SK-N-SH (cell line): ENCODE measurements at regions not wholly inside any gene's neighbourhood (a gene's known extent, or its start where the extent isn't known, plus 50 kb on each side); places are given as distances from the start of the nearest gene placed in this dataset.

Source experiments
- CTCF ChIP-seq: fragments of 200-600 bp; sonication (generic); IDR thresholded peaks from 2 replicates; pipeline ENCODE4 v1.6.1; 2017; ENCODE audit warnings: antibody characterized with exemption, mild to moderate bottlenecking, moderate library complexity
- EP300 ChIP-seq, 2 experiments: IDR thresholded peaks; 2 replicates each; pipeline versions ENCODE4 v1.4.0 to v1.6.1; 2012; ENCODE audit warnings: borderline replicate concordance in 1 of 2, low read depth in 1 of 2, low read length in 1 of 2
- SIN3A ChIP-seq: IDR thresholded peaks from 2 replicates; pipeline ENCODE4 v1.6.1; 2012; ENCODE audit warnings: low read depth, mild to moderate bottlenecking, low read length, moderate library complexity, borderline replicate concordance

DNA sequence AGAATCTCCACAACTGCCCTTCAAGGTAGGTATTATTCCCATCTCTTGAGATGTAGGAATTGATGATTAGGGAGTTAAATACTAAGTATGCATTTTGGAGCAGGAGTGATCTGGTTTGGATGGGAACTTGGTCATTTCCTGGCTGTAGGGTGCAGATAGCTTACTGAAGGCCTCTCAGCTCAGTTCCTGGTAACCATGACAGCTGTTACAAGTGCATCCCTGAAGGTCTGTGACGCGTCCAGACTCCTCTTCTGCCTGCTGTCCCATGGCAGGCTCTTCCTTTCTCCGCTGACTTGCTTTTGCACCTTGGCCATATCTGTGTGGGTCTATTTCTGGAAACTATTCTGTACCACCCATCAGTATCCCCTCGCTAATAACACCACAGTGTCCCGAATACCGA, 387.8 kb downstream of the ZNF536 start:
- TF ChIP-seq CTCF, result no peak
- no peak for TF ChIP-seq EP300 (IDR thresholded peaks at IDR 0.05; ENCODE audit: borderline replicate concordance in 1 of 2, low read depth in 1 of 2, low read length in 1 of 2)
- TF ChIP-seq SIN3A, result no peak
